GM12865 (cell line): ENCODE measurements at regions not wholly inside any gene's neighbourhood (a gene's known extent, or its start where the extent isn't known, plus 50 kb on each side); places are given as distances from the start of the nearest gene placed in this dataset.

Experiments used
- DNase-seq: peaks from one replicate; pipeline ENCODE4 v3.0.0; 2010; ENCODE audit warnings: low read depth
- H3K4me3 ChIP-seq: 2 replicates; pipeline ENCODE4 v1.5.1; 2011; ENCODE audit warnings: mild to moderate bottlenecking, low read depth, low read length, control low read depth
- TF ChIP-seq, protein P1 (sequence below): IDR thresholded peaks from 2 replicates; pipeline ENCODE4 v1.5.1; 2011; ENCODE audit warnings: low read length, control low read depth, low read depth, inconsistent platforms; ENCODE audit not compliant: insufficient read depth; ENCODE audit errors: missing control alignments

DNA sequence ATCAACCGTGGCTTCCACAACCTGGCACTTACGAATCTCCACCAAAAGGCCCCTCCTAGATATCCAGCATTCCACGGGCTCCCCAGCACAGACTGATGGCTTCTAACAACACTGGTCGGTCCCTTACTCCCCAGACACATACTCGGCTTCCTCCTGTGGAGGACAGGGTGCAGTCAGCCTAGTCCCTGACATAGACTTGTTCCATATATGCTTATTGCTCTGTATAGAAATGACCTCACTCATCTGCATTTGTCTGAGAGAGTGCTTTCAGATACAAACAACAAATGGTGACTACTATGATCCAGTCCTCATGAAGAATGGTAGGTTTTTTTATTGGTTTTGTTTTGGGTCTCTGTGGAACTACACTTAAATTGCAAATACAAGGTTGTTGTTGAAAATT is 72.4 kb downstream of the TMEM215 start:
- H3K4me3 ChIP-seq, result no peak overlapping the region
- DNase-seq, result no peak
- TF ChIP-seq, protein P1, sequence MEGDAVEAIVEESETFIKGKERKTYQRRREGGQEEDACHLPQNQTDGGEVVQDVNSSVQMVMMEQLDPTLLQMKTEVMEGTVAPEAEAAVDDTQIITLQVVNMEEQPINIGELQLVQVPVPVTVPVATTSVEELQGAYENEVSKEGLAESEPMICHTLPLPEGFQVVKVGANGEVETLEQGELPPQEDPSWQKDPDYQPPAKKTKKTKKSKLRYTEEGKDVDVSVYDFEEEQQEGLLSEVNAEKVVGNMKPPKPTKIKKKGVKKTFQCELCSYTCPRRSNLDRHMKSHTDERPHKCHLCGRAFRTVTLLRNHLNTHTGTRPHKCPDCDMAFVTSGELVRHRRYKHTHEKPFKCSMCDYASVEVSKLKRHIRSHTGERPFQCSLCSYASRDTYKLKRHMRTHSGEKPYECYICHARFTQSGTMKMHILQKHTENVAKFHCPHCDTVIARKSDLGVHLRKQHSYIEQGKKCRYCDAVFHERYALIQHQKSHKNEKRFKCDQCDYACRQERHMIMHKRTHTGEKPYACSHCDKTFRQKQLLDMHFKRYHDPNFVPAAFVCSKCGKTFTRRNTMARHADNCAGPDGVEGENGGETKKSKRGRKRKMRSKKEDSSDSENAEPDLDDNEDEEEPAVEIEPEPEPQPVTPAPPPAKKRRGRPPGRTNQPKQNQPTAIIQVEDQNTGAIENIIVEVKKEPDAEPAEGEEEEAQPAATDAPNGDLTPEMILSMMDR, result no peak

DNA sequence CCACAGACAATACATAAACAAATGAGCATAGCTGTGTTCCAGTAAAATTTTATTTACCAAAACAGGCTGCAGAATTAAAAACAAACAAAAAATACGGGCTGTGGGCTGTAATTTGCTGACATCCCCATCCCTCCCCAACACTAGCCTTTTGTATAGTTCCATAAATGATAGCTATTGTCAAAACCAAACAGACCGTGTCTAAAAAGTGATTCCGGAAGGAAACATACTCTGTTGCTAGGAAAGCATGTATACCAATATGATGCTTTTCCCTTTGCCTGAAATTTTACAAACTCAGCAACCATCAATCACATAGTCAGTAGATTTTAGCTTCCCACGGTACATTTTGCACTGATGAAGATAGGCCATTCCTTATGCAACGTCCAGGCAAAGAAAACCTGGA is 80.0 kb downstream of the TMEM215 start:
- TF ChIP-seq, protein P1, result no peak
- DNase-seq, result no peak

DNA sequence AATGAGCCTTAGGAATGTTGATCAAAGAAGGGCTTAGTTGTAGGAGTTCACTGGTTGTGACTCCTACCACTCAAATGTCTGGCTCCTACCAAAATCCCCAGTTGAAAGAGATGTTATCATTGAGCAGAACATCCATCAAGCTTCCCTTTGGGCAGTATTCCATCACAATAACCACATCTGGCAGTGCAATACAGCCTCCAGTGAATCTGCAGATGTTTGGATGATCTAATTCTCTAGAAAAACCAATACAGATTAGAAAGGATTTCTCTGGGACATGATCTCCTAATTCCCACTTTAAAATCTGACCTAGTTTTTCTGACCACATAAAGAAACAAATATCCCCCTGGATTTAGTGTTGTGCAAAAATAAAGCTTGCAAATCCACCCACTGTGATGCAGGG is 81.6 kb downstream of the TMEM215 start:
- DNase-seq, result no peak
- H3K4me3 ChIP-seq, result no peak overlapping the region
- TF ChIP-seq, protein P1, result no peak

More for the DNA sequence above, 80.0 kb downstream of the TMEM215 start:
- H3K4me3 ChIP-seq, result no peak overlapping the region

DNA sequence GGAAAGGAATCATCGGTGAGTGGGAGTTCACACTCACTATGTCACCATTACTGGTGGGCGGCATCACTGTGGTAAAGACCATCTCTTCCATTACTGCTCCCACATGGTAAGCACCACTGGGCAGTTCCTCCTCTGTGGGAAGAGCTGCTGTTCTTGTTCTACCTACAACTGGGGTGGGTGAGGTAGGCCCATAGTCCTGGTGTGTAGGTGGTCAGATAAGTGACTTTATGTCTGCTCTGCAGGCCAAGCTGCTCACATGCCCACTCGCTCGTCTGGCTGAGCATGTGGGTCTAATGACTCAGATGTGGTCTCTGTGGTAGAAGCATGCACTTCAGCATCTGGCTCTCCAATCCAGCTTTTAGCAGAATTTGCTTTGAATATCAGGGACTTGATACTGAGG is 82.9 kb downstream of the TMEM215 start:
- DNase-seq, result no peak
- TF ChIP-seq, protein P1, result no peak
- no peak overlapping the region for H3K4me3 ChIP-seq

DNA sequence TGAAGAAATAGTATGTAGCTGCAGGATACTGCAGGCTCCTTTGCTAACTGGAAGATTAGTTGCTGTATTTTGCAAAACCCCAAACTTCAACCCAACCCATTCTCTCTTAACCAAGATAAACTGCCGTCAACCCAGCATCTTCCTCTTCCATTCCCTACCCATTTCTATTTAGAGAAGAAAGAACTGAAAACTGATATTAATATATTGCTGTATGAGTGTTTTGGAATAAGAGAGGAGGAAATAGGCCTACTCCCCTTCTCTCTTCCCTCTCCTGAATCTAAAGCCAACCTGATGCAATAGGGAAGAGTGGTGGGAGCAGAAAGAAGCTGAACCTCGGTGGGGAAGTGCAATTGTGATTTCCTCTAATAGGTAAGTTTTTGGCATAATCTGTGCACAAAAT is 83.7 kb downstream of the TMEM215 start:
- TF ChIP-seq, protein P1, result no peak
- DNase-seq, result no peak
- no peak overlapping the region for H3K4me3 ChIP-seq

DNA sequence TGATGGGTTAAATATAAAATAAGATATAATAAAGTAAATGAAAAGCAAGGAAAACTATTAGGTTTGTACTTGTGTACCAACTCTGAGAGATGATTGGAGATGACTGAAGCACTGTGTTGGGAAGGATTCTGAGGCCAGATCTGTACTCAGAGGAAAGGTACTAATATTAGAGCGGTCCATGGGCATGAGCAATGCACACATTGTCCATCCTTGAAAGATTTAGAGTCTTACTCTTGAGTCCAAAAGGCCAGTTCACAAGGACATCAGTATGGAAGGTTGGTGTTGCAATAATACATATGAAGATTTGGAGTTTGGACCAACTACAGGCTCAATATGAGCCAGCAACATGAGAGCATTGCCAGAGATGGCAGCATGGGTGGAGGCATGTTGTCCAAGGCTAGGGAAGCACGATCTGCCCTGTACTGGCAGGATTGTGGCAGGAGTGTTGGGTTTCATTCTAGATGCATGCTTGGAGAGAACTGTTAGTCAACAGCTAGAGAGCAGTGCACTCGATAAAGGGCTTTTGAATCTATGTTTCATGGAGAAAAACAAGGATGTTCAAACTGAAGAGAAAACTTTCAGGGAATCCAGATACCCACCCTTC is 84.4 kb downstream of the TMEM215 start:
- H3K4me3 ChIP-seq, result no peak overlapping the region
- no peak for DNase-seq
- TF ChIP-seq, protein P1, result no peak

DNA sequence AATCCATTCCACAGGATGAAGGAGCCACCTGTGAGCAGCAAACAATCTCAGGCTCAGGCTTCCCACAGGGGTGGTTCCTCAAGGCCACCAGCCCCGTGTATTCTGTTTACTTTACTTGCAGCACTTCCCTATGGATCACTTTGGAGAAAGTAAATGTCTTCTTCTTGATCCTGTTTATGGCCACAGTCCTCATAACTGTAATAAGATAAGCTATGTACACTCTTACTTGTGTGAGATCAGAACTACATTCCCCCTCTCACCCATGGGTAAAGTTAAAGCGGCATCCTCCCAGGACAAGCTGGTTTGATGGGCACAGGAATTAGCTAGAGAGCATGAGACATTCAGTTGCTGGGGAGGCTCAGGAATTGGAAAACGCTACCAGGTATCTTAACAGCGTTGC is 86.1 kb downstream of the TMEM215 start:
- DNase-seq, result no peak
- TF ChIP-seq, protein P1, result no peak
- no peak overlapping the region for H3K4me3 ChIP-seq
